ENCODE measurements at regions not wholly inside any gene's neighbourhood (a gene's known extent, or its start where the extent isn't known, plus 50 kb on each side); places are given as distances from the start of the nearest gene placed in this dataset.

- Histone ChIP-seq H3K36me3 (replicated peaks in 1 of 2; ENCODE audit: insufficient read depth in 1 of 2, low read depth in 2 of 2) (no peaks in the 10 kb centered on the region), H3K9me3 (no peaks in the 10 kb centered on the region), H3K4me3 (no peak overlapping the region), H3K4me1 (no peaks in the 10 kb centered on the region), H3K27me3 (no peaks in the 10 kb centered on the region), H3K27ac (no peak overlapping the region)
- TF ChIP-seq POLR2A (IDR thresholded peaks at IDR 0.05) (no peak), CTCF (IDR thresholded peaks at IDR 0.05) (no peak)
- intact Hi-C loops (cut with DNase I), result no loop called here
- DNase-seq, result no peak
- no peak for ATAC-seq
- 94 to 100% methylated on average over 1 of the region's 1 CpG for WGBS, 2 donors
Observed at GRCh38 chr13:62847520-62847919, 1431.9 kb upstream of the PCDH20 start.

- TF ChIP-seq CTCF (IDR thresholded peaks at IDR 0.05), result no peak
- TF ChIP-seq POLR2A (IDR thresholded peaks at IDR 0.05), result no peak
- intact Hi-C loops (cut with DNase I), result no loop called here
- H3K9me3 ChIP-seq, result no peaks in the 10 kb centered on the region
- ATAC-seq (no peak), DNase-seq (no peak)
- 87% methylated on average over 2 of the region's 2 CpGs for WGBS, 2 donors
- H3K4me3 ChIP-seq, result no peak overlapping the region
- H3K36me3 ChIP-seq (replicated peaks in 1 of 2; ENCODE audit: insufficient read depth in 1 of 2, low read depth in 2 of 2), result no peaks in the 10 kb centered on the region
- H3K27ac ChIP-seq, result no peak overlapping the region
- no peaks in the 10 kb centered on the region for H3K4me1 ChIP-seq
- H3K27me3 ChIP-seq, result no peaks in the 10 kb centered on the region
Observed at GRCh38 chr13:62846302-62846701, 1430.7 kb upstream of the PCDH20 start.

GRCh38 chr13:62839338-62839737 lies 1423.7 kb upstream of the PCDH20 start:
- WGBS, 2 donors, result 79 to 84% methylated on average over 1 of the region's 1 CpG
- no peaks in the 10 kb centered on the region for H3K36me3 ChIP-seq (replicated peaks in 1 of 2; ENCODE audit: insufficient read depth in 1 of 2, low read depth in 2 of 2)
- TF ChIP-seq POLR2A (IDR thresholded peaks at IDR 0.05) (no peak), CTCF (IDR thresholded peaks at IDR 0.05) (no peak)
- H3K4me3 ChIP-seq, result no peak overlapping the region
- no peaks in the 10 kb centered on the region for H3K4me1 ChIP-seq
- intact Hi-C loops (cut with DNase I), result no loop called here
- H3K27ac ChIP-seq, result no peak overlapping the region
- H3K9me3 ChIP-seq, result no peaks in the 10 kb centered on the region
- ATAC-seq, result no peak
- H3K27me3 ChIP-seq, result no peaks in the 10 kb centered on the region
- DNase-seq, result no peak

GRCh38 chr13:62838929-62839328 lies 1423.3 kb upstream of the PCDH20 start:
- intact Hi-C loops (cut with DNase I), result no loop called here
- Histone ChIP-seq H3K4me1 (no peaks in the 10 kb centered on the region), H3K27ac (no peak overlapping the region), H3K9me3 (no peaks in the 10 kb centered on the region), H3K27me3 (no peaks in the 10 kb centered on the region), H3K36me3 (replicated peaks in 1 of 2; ENCODE audit: insufficient read depth in 1 of 2, low read depth in 2 of 2) (no peaks in the 10 kb centered on the region), H3K4me3 (no peak overlapping the region)
- TF ChIP-seq CTCF (IDR thresholded peaks at IDR 0.05) (no peak), POLR2A (IDR thresholded peaks at IDR 0.05) (no peak)
- no peak for DNase-seq
- ATAC-seq, result no peak

- H3K4me3 ChIP-seq, result no peak overlapping the region
Observed at GRCh38 chr13:62837895-62838294, 1422.2 kb upstream of the PCDH20 start.

More at GRCh38 chr13:62837895-62838294, 1422.2 kb upstream of the PCDH20 start:
- H3K4me1 ChIP-seq, result no peaks in the 10 kb centered on the region
- intact Hi-C loops (cut with DNase I), result no loop called here
- DNase-seq (no peak), ATAC-seq (no peak)
- no peaks in the 10 kb centered on the region for H3K36me3 ChIP-seq (replicated peaks in 1 of 2; ENCODE audit: insufficient read depth in 1 of 2, low read depth in 2 of 2)
- no peaks in the 10 kb centered on the region for H3K9me3 ChIP-seq
- no peaks in the 10 kb centered on the region for H3K27me3 ChIP-seq
- no peak for TF ChIP-seq POLR2A (IDR thresholded peaks at IDR 0.05)
- 79 to 85% methylated on average over 2 of the region's 2 CpGs for WGBS, 2 donors
- H3K27ac ChIP-seq, result no peak overlapping the region
